ENCODE measurements at regions not wholly inside any gene's neighbourhood (a gene's known extent, or its start where the extent isn't known, plus 50 kb on each side); places are given as distances from the start of the nearest gene placed in this dataset.
"Not testable (repeated sequence)": the region's sequence is repeated elsewhere in the genome, so short reads cannot be mapped to it uniquely, and the experiment has no call there.

DNA sequence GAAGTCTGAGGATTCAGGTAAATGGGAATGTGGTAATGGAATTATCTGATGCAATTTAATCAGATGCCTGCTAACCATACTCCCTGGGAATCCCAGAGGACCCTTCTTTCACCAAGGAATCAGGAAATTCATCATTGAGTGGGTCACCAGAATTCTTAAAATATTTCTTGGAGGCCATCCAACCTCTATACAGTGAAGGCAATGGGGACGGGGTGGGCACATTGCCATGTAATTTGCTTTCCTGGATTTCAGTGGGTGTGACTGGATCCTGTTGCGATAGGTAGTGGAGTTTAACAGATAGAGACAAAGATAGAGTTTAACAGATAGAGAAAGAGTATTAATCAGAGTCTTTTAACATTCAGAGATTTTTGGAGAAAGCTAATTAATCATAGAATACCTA is 394.4 kb downstream of the DAD1 start:
- Histone ChIP-seq H3K27ac (no peak overlapping the region), H3K4me3 (no peak overlapping the region)

DNA sequence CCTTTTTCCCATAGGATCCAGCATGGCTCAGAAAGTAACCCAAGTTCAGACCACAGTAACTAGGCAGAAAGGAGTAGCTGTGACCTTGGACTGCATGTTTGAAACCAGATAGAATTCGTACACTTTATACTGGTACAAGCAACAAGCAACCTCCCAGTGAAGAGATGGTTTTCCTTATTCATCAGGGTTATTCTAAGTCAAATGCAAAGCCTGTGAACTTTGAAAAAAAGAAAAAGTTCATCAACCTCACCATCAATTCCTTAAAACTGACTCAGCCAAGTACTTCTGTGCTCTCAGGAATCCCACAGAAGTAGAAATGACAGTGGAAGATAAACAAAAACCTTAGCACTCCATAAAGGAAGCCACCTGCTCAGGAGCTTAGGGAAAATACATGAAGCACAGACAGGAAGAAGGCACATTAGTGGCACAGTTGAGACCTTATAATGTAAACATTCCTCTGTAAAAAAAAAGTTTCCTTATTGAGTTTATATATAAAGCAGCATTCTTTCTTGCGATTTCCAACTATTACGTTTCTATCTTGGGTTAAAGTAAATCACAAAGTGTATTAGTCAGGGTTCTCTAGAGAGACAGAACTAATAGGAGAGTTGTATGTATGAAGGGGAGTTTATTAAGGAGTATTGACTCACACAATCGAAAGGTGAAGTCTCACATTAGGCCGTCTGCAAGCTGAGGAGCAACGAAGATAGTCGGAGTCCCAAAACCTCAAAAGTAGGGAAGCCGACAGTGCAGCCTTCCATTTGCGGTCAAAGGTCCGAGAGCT is 398.4 kb downstream of the DAD1 start:
- Histone ChIP-seq H3K27ac (no peak overlapping the region), H3K4me3 (no peak overlapping the region)

DNA sequence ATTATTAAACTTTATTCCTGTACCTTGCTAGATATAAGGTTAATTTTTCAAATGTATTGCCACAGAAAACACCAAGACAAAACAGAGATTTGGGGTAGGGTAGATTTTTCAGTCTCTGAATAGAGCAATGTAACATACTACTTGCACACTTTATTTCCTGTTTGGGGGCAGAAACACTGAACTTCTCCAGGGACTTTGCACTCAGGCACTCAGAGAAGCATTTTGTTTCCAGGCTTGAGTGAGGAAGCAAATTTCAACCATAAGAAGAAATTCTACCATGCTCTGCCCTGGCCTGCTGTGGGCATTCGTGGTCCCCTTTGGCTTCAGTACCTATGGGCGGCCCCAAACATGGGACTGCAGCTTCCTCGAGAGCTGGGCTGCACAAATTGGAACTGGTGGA is 399.1 kb downstream of the DAD1 start:
- no peak overlapping the region for H3K27ac ChIP-seq
- H3K4me3 ChIP-seq: no peak overlapping the region

- no peak overlapping the region for H3K4me3 ChIP-seq
- H3K27ac ChIP-seq: no peak overlapping the region
Measured at GRCh38 chr14:22188318-22188717, 400.7 kb downstream of the DAD1 start.

DNA sequence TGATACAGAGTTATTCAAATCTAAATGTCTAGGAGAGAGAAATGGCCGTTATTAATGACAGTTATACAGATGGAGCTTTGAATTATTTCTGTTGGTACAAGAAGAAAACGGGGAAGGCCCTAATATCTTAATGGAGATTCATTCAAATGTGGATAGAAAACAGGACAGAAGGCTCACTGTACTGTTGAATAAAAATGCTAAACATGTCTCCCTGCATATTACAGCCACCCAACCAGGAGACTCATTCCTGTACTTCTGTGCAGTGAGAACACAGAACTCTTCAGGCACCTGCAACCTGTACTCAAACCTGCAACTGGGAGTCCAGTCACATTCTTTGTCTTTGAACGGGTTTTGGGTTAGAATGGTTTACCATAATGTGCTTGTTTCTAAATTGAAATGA is 403.2 kb downstream of the DAD1 start:
- H3K27ac ChIP-seq: no peak overlapping the region
- H3K4me3 ChIP-seq: no peak overlapping the region

- H3K4me3 ChIP-seq: no peak overlapping the region
- H3K27ac ChIP-seq: no peak overlapping the region
Measured at GRCh38 chr14:22185191-22185590, 403.8 kb downstream of the DAD1 start.

DNA sequence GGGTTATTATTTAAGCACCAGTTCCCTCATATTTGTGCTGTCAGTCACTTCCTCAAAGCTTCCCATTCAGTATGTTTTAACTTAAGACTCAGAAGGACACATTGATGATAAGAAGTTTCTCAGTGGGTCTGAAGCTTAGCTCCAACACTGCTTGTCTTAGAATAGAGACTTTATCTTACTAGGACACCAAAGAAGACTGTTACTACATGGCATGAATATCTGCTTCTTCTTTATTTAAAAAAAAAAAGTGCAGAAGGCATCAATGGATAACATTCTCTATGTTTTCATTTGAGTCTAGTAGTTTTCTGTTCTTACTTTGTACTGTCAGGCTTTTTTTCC is 404.2 kb downstream of the DAD1 start:
- H3K4me3 ChIP-seq: no peak overlapping the region
- no peak overlapping the region for H3K27ac ChIP-seq

GRCh38 chr14:22184157-22184829 is 404.7 kb downstream of the DAD1 start:
- no peak overlapping the region for H3K4me3 ChIP-seq
- no peak overlapping the region for H3K27ac ChIP-seq

DNA sequence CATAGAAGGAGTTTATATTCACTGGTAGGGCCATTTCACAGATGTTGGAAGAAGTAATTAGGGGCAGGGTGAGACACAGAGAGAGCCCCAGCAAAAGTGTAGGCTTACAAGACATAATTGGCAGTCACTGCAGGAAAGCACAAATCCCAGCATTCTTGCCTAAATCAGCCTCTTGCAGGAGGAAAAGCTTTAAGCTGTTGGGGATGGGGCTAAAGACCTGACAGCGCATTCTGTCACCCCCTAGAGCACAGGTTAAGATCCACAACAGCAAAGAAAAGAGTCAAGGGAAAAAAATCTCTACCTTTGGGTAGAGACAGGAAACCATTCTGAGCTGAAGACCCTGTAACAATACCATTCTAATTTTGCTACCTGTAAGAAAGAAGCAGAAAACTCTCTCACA is 409.0 kb downstream of the DAD1 start:
- Histone ChIP-seq H3K4me3 (no peak overlapping the region), H3K27ac (no peak overlapping the region)

DNA sequence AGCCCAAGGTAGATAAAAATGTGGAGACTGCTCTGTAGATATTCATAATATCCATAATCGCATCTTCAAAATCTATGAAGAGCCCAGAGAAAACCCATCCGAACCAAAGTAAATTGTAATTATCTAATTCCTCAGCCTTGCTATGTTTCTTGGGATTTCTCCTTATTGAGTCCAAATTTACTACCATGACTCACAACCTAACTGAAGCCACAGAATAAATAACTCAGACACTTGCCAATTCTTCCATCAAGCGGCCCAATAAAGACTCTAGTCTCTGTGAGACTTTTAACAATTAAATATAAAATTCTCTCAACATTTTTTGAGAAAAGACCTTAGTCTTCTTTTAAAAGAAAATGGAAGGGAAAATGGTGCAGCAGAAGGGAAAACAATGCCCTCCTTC is 409.8 kb downstream of the DAD1 start:
- Histone ChIP-seq H3K27ac (peak overlapping the region in 2 of 21 experiments; percentile 8 to 59), H3K4me3 (no peak overlapping the region)

- no peak overlapping the region for H3K4me3 ChIP-seq
- peak overlapping the region in 1 of 21 experiments; percentile 59 for H3K27ac ChIP-seq
Measured at GRCh38 chr14:22178333-22178839, 410.6 kb downstream of the DAD1 start.

DNA sequence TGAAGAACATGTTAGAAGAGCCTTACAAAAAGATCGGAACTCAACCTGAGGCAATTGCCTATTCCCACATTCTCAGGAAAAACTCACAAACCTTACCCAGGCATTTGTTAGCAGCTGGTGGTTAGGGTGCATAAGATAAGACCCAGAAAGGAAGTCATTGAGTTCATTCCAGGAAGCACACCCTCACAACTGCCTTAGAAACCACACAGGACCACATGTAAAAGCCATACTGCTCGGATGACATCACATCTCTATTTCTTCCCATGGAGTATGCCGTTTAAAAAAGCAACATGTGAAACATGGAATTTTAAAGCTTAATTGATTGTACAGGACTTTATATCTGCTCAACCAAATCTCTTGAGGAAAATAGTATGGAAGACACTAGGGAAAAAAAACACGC is 411.2 kb downstream of the DAD1 start:
- Histone ChIP-seq H3K27ac (no peak overlapping the region), H3K4me3 (no peak overlapping the region)

- H3K27ac ChIP-seq: no peak overlapping the region
Measured at GRCh38 chr14:22176957-22177356, 412.1 kb downstream of the DAD1 start.

GRCh38 chr14:22175278-22175558 is 413.8 kb downstream of the DAD1 start:
- H3K27ac ChIP-seq: not testable (repeated sequence)

More at GRCh38 chr14:22176957-22177356, 412.1 kb downstream of the DAD1 start:
- no peak overlapping the region for H3K4me3 ChIP-seq

GRCh38 chr14:22174412-22175277 is 414.4 kb downstream of the DAD1 start:
- Histone ChIP-seq H3K4me3 (no peak overlapping the region), H3K27ac (no peak overlapping the region)

More at GRCh38 chr14:22175278-22175558, 413.8 kb downstream of the DAD1 start:
- H3K4me3 ChIP-seq: not testable (repeated sequence)

GRCh38 chr14:22168092-22168955 is 420.7 kb downstream of the DAD1 start:
- H3K27ac ChIP-seq: no peak overlapping the region
- no peak overlapping the region for H3K4me3 ChIP-seq

DNA sequence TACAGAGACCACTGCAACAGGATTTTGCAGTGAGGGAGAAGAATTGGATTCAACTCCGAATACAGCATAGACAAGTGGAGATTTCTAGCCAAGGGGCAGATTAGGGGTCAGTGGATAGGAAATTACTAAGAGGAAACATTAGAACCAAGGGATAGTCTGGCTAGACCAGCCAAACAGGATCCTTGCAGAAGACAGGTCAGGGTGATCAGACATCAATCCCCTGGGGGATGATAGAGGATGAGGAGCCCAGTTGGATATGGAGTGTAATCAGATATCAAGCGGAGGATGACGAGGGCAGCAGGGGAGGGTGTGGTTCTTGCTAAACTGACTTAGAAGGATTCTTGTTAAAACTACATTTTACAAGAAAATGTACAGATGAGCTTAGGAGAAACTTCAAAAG is 424.4 kb downstream of the DAD1 start:
- H3K4me3 ChIP-seq: no peak overlapping the region
- H3K27ac ChIP-seq: no peak overlapping the region

DNA sequence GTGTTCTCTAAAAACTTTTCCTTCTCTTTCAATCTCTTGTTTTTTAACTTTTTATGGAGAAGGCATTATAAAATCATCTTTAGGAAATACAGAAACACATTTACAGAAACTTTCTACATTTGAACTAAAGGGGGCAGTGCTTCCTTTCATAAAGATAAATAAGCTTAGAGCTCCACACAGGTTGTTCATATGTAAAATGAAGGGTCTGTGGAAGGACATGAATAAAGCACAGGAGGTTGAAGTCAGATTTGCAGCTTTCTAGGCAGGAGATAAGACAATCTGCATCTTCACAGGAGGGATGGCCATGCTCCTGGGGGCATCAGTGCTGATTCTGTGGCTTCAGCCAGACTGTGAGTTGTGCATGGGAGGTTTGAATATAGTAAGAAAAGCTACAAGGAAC is 426.0 kb downstream of the DAD1 start:
- no peak overlapping the region for H3K4me3 ChIP-seq
- H3K27ac ChIP-seq: no peak overlapping the region

- H3K27ac ChIP-seq: no peak overlapping the region
- H3K4me3 ChIP-seq: no peak overlapping the region
Measured at GRCh38 chr14:22159957-22160356, 429.1 kb downstream of the DAD1 start.

DNA sequence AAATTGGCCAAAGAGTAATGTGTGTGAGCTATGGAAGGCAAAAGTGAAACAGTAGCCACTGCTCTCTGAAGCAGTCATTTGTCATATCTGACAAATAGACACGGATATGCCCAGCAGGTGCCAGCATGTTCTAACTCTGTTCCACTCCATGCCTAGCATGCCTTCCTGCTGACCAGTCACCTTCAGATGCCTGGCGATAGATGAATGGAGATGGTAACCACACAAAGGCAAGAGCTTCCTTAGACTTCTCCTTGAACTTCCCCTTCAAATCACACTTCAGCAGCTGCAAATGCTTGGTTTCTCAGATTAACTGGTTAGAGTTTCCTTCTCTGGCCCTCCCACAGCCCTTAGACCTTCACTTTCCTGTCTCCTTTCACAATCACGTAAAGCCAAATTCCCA is 429.9 kb downstream of the DAD1 start:
- Histone ChIP-seq H3K27ac (no peak overlapping the region), H3K4me3 (no peak overlapping the region)
